ENCODE measurements at regions not wholly inside any gene's neighbourhood (a gene's known extent, or its start where the extent isn't known, plus 50 kb on each side); places are given as distances from the start of the nearest gene placed in this dataset.

DNA sequence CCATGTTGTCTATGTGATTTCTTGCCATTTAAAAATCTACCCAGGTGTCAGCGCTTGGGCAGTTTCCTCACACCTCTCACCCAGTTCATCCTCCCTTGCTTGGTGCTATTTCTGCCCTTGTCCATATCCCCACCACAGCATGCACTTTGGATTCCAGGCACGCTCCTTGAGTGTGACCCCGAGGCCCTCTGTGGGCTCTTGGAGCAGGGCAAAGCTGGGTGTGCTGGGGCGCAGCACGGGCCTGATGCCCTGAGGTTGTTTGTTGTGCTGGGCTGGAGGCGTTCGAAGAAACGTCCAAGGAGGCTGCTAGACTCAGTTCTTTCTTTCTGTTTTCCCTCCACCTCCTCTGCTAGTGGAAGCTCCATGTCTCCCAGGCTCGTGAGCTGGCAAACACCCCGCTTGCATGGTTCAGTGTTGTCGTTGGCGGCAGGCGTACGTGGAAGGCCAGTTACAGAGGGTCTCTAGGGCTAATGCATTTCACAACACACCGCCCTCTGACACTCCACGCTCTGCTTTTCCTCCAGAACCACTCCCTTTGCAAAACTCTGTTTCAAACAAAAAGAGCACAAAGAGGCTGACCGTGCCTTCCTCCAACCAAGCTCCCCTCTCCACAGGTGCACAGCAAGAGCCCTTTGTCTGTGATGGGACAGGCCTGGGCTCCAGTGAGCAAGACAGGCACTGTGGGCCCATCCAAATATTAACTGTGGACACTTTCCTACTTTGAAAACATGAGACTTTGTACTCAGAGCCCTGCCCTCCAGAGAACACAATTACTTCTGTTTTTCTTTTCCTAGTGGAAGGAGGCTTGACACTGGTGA is 117.7 kb upstream of the GJB6 start:
- Histone ChIP-seq H3K9me2 (replicated peaks; ENCODE audit: insufficient read depth, low read length) (no peaks in the 10 kb centered on the region), H2AFZ (ENCODE audit: low read depth, low read length, severe bottlenecking) (no peak overlapping the region), H4K20me1 (ENCODE audit: low read depth, low read length) (no peaks in the 10 kb centered on the region), H3K27ac (ENCODE audit: low read depth, low read length) (no peak overlapping the region), H3K4me3 (ENCODE audit: insufficient read depth, low read length, poor library complexity, severe bottlenecking) (no peak overlapping the region), H3K4me2 (ENCODE audit: low read depth, low read length, poor library complexity, severe bottlenecking) (no peak overlapping the region), H3K36me3 (ENCODE audit: low read length) (no peaks in the 10 kb centered on the region), H3K79me2 (ENCODE audit: insufficient read depth, low read length) (no peaks in the 10 kb centered on the region), H3K9ac (ENCODE audit: low read length) (no peak overlapping the region), H3F3A (ENCODE audit: insufficient read depth) (no peaks in the 10 kb centered on the region), H3K9me3 (ENCODE audit: insufficient read depth, low read length) (no peaks in the 10 kb centered on the region), H3K27me3 (ENCODE audit: low read length) (no peaks in the 10 kb centered on the region)
- TF ChIP-seq EZH2phosphoT487 (conservative IDR thresholded peaks at IDR 0.05; ENCODE audit: low read length) (no peak), CTCF (IDR thresholded peaks at IDR 0.05; ENCODE audit: insufficient read depth, low read length, poor library complexity, severe bottlenecking) (no peak)

GRCh38 chr13:20348645-20349408 is 116.7 kb upstream of the GJB6 start:
- TF ChIP-seq CTCF (IDR thresholded peaks at IDR 0.05; ENCODE audit: insufficient read depth, low read length, poor library complexity, severe bottlenecking) (no peak), EZH2phosphoT487 (conservative IDR thresholded peaks at IDR 0.05; ENCODE audit: low read length) (no peak)
- no peaks in the 10 kb centered on the region for H3K27me3 ChIP-seq (ENCODE audit: low read length)

DNA sequence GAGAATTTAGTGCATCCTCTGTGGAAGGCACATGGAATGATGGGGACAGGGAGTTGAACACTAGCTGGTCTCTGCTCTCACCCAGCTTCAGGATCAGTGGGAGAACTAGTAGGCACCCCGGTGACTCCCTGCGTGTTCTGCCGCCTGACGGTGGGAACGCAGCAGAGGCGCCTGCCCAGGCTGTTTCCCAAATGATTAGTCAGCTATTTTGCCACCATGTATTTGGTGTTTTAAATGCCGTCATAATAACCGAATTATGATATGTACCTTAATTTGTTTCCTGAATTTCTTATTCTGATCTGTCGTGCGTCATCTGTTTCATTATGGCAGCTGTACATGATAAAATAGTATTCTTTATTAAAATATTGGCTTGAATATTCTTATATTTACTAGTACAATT is 115.9 kb upstream of the GJB6 start:
- Histone ChIP-seq H3K36me3 (ENCODE audit: low read length) (no peaks in the 10 kb centered on the region), H3K79me2 (ENCODE audit: insufficient read depth, low read length) (no peaks in the 10 kb centered on the region), H3K9me3 (ENCODE audit: insufficient read depth, low read length) (no peaks in the 10 kb centered on the region), H3K4me3 (ENCODE audit: insufficient read depth, low read length, poor library complexity, severe bottlenecking) (no peak overlapping the region), H2AFZ (ENCODE audit: low read depth, low read length, severe bottlenecking) (no peak overlapping the region), H3K27me3 (ENCODE audit: low read length) (no peaks in the 10 kb centered on the region), H3K4me2 (ENCODE audit: low read depth, low read length, poor library complexity, severe bottlenecking) (no peak overlapping the region), H3F3A (ENCODE audit: insufficient read depth) (no peaks in the 10 kb centered on the region), H3K27ac (ENCODE audit: low read depth, low read length) (no peak overlapping the region), H3K9ac (ENCODE audit: low read length) (no peak overlapping the region), H4K20me1 (ENCODE audit: low read depth, low read length) (no peaks in the 10 kb centered on the region), H3K9me2 (replicated peaks; ENCODE audit: insufficient read depth, low read length) (no peaks in the 10 kb centered on the region)
- TF ChIP-seq EZH2phosphoT487 (conservative IDR thresholded peaks at IDR 0.05; ENCODE audit: low read length) = no peak
- TF ChIP-seq CTCF (IDR thresholded peaks at IDR 0.05; ENCODE audit: insufficient read depth, low read length, poor library complexity, severe bottlenecking) = no peak

More at GRCh38 chr13:20348645-20349408, 116.7 kb upstream of the GJB6 start:
- H3F3A ChIP-seq (ENCODE audit: insufficient read depth) = no peaks in the 10 kb centered on the region
- no peaks in the 10 kb centered on the region for H4K20me1 ChIP-seq (ENCODE audit: low read depth, low read length)
- H3K79me2 ChIP-seq (ENCODE audit: insufficient read depth, low read length) = no peaks in the 10 kb centered on the region
- no peak overlapping the region for H2AFZ ChIP-seq (ENCODE audit: low read depth, low read length, severe bottlenecking)
- H3K9ac ChIP-seq (ENCODE audit: low read length) = no peak overlapping the region
- H3K4me3 ChIP-seq (ENCODE audit: insufficient read depth, low read length, poor library complexity, severe bottlenecking) = no peak overlapping the region
- no peak overlapping the region for H3K4me2 ChIP-seq (ENCODE audit: low read depth, low read length, poor library complexity, severe bottlenecking)
- H3K27ac ChIP-seq (ENCODE audit: low read depth, low read length) = no peak overlapping the region
- no peaks in the 10 kb centered on the region for H3K9me3 ChIP-seq (ENCODE audit: insufficient read depth, low read length)
- H3K9me2 ChIP-seq (replicated peaks; ENCODE audit: insufficient read depth, low read length) = no peaks in the 10 kb centered on the region
- no peaks in the 10 kb centered on the region for H3K36me3 ChIP-seq (ENCODE audit: low read length)
